Prostate gland (tissue), 2 donors: ENCODE measurements at regions not wholly inside any gene's neighbourhood (a gene's known extent, or its start where the extent isn't known, plus 50 kb on each side); places are given as distances from the start of the nearest gene placed in this dataset.

Experiments
- POLR2A ChIP-seq: fragments of 450-650 bp; IDR thresholded peaks from one replicate; pipeline ENCODE4 v1.6.1; 2016; ENCODE audit warnings: antibody characterized with exemption, mild to moderate bottlenecking
- TF ChIP-seq, protein P1 (sequence below), 4 experiments: fragments of 200-600 bp in 2 of 4; fragments of 450-650 bp in 2 of 4; sonication (generic) in 2 of 4; IDR thresholded peaks; 1 replicate in 3 of 4; 2 replicates in 1 of 4; pipeline ENCODE4 v1.5.1; 2016 to 2019; ENCODE audit warnings: antibody characterized with exemption in 4 of 4, mild to moderate bottlenecking in 2 of 4, moderate library complexity in 2 of 4

DNA sequence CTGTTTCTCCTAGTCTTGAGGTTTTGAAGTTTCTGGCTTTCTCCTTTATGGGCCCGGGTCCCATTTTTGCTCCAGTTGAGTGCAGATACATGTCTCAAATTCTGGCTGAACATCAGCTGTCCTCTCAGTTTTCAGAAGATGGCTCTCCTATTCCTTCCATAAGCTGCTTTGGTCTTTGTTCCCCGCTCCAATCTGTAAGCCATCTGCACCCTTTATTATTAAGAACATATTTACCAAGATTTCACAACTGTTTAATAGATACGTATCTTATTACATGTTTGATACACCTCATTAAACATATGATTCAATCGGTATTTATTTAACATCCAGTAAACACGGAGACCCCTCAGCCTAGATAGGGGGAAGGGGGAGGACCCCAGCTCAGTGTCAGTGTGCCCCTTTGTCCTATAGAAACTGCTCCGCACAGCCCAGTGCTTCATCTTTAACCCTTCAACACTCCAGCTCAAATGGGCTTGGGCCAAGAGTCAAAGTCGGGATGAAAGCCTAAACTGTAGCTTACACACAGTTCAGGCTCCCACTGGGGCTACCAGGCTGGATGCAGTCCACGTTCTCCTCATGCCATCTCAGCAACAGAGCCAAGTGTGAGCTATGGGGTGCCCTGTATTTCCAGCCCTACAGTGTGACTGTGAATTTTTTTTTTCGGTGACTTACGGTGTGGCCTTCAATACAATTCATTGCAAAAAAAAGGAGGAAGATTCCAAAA lies 166.0 kb upstream of the ZFHX3 start:
- TF ChIP-seq, protein P1, sequence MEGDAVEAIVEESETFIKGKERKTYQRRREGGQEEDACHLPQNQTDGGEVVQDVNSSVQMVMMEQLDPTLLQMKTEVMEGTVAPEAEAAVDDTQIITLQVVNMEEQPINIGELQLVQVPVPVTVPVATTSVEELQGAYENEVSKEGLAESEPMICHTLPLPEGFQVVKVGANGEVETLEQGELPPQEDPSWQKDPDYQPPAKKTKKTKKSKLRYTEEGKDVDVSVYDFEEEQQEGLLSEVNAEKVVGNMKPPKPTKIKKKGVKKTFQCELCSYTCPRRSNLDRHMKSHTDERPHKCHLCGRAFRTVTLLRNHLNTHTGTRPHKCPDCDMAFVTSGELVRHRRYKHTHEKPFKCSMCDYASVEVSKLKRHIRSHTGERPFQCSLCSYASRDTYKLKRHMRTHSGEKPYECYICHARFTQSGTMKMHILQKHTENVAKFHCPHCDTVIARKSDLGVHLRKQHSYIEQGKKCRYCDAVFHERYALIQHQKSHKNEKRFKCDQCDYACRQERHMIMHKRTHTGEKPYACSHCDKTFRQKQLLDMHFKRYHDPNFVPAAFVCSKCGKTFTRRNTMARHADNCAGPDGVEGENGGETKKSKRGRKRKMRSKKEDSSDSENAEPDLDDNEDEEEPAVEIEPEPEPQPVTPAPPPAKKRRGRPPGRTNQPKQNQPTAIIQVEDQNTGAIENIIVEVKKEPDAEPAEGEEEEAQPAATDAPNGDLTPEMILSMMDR (IDR thresholded peaks at IDR 0.05), result no peak
- TF ChIP-seq POLR2A, result no peak
